NCI-H146 treated with DMSO at 0.1 percent for 48 hours (cell line): ENCODE measurements at regions not wholly inside any gene's neighbourhood (a gene's known extent, or its start where the extent isn't known, plus 50 kb on each side); places are given as distances from the start of the nearest gene placed in this dataset.

Source experiments
- DNase-seq: peaks from one replicate; lab custom pipeline; 2025; ENCODE audit not compliant: unreplicated experiment; lab: John Stamatoyannopoulos, UW

GRCh38 chr6:1201547-1202200 lies 110.2 kb upstream of the FOXQ1 start:
- DNase-seq: no peak

- DNase-seq: no peak
Measured at GRCh38 chr6:1200409-1201101, 111.3 kb upstream of the FOXQ1 start.

GRCh38 chr6:1200081-1200408 lies 111.9 kb upstream of the FOXQ1 start:
- DNase-seq: no peak

GRCh38 chr6:1197309-1197708 lies 114.6 kb upstream of the FOXQ1 start:
- DNase-seq: no peak

- DNase-seq: no peak
Measured at GRCh38 chr6:1191141-1191630, 120.7 kb upstream of the FOXQ1 start.

GRCh38 chr6:1190366-1190765 lies 121.5 kb upstream of the FOXQ1 start:
- no peak for DNase-seq

GRCh38 chr6:1188199-1188598 lies 123.7 kb upstream of the FOXQ1 start:
- DNase-seq: no peak

- no peak for DNase-seq
Measured at GRCh38 chr6:1187293-1188131, 124.4 kb upstream of the FOXQ1 start.

GRCh38 chr6:1184318-1184717 lies 127.6 kb upstream of the FOXQ1 start:
- no peak for DNase-seq

- no peak for DNase-seq
Measured at GRCh38 chr6:1182722-1183521, 129.0 kb upstream of the FOXQ1 start.

GRCh38 chr6:1181939-1182605 lies 129.8 kb upstream of the FOXQ1 start:
- no peak for DNase-seq

- no peak for DNase-seq
Measured at GRCh38 chr6:1179571-1180459, 132.1 kb upstream of the FOXQ1 start.

- no peak for DNase-seq
Measured at GRCh38 chr6:1178590-1178989, 133.3 kb upstream of the FOXQ1 start.

- DNase-seq: no peak
Measured at GRCh38 chr6:1176567-1176966, 135.3 kb upstream of the FOXQ1 start.

- no peak for DNase-seq
Measured at GRCh38 chr6:1175877-1176276, 136.0 kb upstream of the FOXQ1 start.

GRCh38 chr6:1170794-1171193 lies 141.1 kb upstream of the FOXQ1 start:
- DNase-seq: no peak

GRCh38 chr6:1164600-1164999 lies 147.3 kb upstream of the FOXQ1 start:
- DNase-seq: no peak

GRCh38 chr6:1163501-1163900 lies 148.4 kb upstream of the FOXQ1 start:
- DNase-seq: no peak
